ENCODE measurements at regions not wholly inside any gene's neighbourhood (a gene's known extent, or its start where the extent isn't known, plus 50 kb on each side); places are given as distances from the start of the nearest gene placed in this dataset.
"Not testable (repeated sequence)": the region's sequence is repeated elsewhere in the genome, so short reads cannot be mapped to it uniquely, and the experiment has no call there.

DNA sequence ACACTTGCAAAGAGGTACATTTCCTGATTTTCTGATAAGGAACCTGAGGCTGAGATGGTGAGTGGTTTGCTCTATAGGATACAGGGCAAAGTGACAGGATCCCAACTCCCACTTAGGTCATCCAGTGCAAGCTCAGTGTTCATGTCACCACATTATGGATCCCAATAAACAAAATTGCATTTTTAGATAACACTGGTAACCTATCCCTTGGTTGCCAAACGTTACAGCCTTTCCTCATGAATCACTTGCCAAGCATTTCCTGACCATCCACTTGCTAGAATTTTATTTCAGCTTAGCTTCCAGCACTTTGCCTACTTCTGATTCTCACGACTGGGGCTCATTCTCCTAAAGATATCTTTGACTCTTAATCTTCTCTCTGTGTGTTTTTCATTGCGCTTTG, 131.4 kb upstream of the ODAD2 start:
- no peak for DNase-seq

- no peak for DNase-seq
Measured at GRCh38 chr10:28127881-28128280, 129.0 kb upstream of the ODAD2 start.

DNA sequence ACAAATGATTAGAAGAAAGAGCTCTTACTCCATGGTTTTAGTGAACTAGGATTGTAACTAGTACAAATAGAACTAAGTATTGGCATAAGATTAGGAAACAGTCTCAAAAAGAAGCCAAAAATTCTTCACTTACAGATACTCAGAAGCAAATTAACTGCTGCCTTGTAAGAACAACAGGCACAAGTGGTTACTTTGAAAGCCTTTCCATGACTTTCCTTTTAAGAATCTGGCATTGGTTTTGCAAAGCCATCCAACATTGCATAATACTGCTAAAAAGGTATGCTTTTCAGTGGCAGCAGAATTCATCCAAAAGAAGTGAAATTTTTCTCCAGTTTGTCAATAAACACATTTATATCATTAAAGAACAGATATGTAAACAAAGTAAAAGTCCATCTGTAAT, 126.8 kb upstream of the ODAD2 start:
- DNase-seq = no peak

GRCh38 chr10:28120795-28121194, 121.9 kb upstream of the ODAD2 start:
- no peak for DNase-seq

DNA sequence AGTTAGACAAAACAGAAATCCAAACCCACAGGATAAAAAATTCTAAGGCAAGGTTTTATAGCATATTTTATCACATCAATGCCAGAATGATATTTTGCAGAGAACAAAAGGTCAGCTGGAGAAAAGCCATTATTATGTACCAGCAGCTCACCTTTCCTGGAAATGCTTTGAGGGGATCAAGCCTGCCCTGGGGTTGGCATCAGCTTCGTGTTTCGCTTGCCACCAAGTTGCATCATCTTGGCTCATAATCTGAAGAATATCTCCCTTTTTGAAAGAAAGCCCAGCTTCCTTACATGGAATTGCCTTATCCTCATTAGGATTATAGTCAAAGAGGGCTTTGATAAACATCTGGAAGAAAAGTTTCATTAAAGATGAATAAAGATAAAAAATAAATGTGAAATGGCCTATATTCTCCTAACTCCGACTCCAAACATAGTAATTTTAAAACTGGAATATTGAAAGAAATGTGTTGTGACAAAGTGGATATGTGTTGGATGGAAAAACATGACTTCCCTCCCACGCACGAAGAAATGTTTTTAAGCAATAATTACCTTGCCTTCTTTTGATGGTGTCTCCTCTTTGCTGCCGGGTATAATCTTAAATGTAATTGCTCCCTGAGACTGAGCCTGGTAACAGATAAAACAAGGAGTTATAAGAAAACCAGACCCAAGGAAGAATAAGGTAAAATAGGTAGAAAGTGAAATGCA, 121.3 kb upstream of the ODAD2 start:
- no peak for DNase-seq

DNA sequence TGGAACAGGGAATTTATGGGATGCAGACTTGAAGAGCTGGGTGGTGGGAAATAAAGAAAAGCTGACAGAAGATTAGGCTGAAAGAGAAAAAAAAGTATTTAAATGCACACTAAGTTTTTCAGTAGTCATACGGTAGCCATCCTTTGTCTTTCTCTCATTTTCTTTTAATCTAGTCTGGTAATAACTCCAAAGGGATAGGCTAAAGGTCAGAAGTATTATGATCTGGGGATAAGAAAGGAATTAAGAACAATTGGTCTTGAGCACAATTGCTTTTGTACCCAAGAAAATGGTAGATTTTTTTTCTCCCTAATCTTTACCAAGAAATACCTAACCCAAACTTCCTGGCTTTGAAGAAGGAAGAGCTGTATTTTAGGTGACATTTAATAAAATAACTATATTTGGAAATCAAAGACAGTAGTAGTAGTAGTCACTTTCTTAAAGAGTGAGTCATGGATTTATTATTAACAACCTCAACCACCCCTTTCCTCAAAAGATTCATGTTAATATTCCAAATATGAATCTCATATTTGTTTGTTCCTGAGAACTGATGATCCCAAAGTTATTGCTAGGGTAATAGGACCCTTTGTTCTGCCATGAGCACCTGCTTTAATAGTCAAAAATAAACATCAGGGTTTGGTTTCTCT, 120.2 kb upstream of the ODAD2 start:
- no peak for DNase-seq

DNA sequence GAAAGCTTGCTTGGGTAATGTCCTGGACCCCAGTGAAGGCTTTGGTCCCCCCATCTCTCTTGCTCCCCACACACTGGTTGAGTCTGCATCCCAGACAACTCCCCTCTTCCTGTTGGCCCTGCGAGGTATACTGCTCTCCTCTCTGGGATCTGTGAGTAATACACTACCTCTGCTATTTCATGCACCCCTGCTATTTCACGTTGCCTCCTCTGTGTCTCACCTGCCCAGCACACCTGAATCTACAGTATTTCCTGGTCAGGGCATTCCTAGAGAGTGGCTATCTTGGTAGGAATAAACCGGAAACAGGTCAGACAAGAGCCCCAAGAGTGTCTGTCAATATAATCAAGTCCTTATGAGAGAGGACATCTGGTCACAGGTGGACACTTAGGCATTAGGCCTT, 114.3 kb upstream of the ODAD2 start:
- DNase-seq = no peak

DNA sequence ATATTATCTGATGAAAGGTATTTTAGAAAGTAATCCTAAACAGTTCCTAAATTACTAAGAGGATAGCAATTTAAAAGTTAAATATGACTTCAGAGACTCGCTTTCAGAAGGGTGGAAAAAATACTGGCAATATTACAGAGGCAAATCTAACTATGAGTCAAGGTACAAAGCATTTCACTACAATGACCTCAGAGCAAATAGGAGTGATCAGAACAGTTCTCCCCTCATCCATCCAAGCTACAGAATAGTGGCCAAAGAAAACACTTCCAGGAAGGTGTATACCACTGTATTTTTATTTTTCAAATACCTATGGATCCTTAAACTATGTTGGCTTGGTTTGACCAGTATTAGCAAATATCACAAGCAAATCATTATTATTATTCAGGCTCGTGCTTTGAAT, 112.8 kb upstream of the ODAD2 start:
- DNase-seq = no peak

- DNase-seq = no peak
Measured at GRCh38 chr10:28105561-28105960, 106.7 kb upstream of the ODAD2 start.

DNA sequence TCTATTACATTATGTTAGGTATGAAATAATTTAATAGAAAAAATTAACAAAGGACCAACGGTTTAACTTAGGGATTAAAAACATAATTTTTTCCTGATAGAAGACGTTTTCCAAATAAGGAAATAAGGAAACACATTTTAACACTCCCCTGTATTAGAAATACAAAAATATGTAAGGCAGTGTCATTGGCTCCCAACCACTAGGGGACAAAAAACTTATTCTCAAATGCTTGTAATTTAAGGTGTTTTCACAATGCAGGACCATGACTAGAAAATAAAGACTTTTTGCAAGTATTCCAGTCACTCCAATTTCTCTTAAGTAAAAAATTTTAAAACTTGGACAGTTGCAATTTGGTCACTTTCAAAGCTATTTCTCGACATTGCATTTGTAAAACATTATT, 98.8 kb upstream of the ODAD2 start:
- DNase-seq = no peak

- peak; percentile 24 for DNase-seq
Measured at GRCh38 chr10:28095791-28096378, 97.0 kb upstream of the ODAD2 start.

GRCh38 chr10:28094121-28094520, 95.2 kb upstream of the ODAD2 start:
- peak; percentile 27 for DNase-seq

GRCh38 chr10:28091913-28092312, 93.0 kb upstream of the ODAD2 start:
- DNase-seq = no peak

DNA sequence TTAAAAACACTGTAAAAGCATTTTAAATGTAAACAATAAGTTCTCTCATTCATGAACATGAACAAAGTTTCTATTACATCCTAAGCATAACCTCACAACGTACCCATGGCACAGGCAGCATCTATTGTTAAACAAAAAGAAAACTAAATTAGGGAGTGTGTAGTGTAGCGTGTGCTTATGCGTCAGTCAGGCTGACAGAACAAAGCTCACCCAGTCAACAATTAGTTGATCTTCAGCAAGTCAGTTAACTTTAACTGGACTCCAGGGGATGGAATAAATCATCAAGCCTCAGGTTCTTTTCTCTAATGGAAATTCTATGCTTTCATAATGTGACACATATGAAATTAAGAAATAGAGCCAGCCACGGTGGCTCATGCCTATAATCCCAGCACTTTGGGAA, 91.6 kb upstream of the ODAD2 start:
- peak; percentile 12 for DNase-seq

DNA sequence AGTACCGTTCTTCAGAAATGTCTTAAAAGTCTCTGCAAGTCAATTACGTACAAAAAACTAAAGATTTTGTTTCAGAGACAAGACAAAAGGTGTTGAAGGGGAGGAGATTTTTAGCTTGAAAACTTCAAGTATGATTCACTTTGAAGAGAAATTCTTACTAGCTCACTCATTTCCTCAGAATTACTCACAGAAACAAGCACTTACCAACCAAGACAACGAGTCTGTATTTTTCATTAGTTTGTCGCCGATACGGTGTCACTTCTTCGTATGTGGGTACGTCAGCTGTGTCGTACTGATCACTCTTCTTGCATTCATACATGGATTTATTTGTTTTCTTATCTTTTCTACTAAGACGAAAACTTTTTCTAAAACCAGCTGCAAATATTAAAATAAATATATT, 90.6 kb upstream of the ODAD2 start:
- DNase-seq = no peak

GRCh38 chr10:28087661-28088351, 88.9 kb upstream of the ODAD2 start:
- no peak for DNase-seq

DNA sequence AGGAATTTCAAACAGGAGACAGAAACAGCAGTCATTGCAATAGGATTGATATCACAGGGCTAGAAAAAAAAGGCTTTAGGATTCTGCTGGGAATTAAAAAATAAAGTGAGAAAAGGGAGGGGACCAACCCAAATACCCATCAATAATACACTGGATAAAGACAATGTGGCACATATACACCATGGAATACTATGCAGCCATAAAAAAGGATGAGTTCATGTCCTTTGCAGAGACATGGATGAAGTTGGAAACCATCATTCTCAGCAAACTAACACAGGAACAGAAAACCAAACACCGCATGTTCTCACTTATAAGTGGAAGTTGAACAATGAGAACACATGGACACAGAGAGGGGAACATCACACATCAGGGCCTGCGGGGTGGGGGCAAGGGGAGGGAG, 86.9 kb upstream of the ODAD2 start:
- DNase-seq = not testable (repeated sequence)

GRCh38 chr10:28082885-28083284, 84.0 kb upstream of the ODAD2 start:
- DNase-seq = no peak

- no peak for DNase-seq
Measured at GRCh38 chr10:28082316-28082715, 83.4 kb upstream of the ODAD2 start.

- DNase-seq = no peak
Measured at GRCh38 chr10:28077889-28078288, 79.0 kb upstream of the ODAD2 start.

- DNase-seq = no peak
Measured at GRCh38 chr10:28075424-28075823, 76.5 kb upstream of the ODAD2 start.

DNA sequence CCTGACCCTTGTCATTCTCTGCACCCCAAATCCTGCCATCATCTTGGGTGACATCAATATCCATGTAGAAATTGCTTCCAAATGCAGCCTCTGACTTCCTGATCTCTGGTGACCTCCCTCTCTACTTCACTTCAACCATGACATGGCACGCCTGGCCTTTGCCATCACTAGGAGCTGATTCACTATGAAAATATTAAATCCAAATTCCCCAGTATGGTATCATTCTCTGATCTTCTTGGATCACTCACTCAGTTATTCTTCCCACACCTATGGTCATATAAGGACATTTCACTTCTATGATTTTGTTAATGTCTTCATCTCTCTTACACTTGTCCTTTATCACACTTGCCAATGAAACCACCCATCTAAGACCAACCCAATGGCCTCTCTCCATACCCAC, 73.7 kb upstream of the ODAD2 start:
- DNase-seq = no peak

- DNase-seq = no peak
Measured at GRCh38 chr10:28060031-28060607, 61.2 kb upstream of the ODAD2 start.

DNA sequence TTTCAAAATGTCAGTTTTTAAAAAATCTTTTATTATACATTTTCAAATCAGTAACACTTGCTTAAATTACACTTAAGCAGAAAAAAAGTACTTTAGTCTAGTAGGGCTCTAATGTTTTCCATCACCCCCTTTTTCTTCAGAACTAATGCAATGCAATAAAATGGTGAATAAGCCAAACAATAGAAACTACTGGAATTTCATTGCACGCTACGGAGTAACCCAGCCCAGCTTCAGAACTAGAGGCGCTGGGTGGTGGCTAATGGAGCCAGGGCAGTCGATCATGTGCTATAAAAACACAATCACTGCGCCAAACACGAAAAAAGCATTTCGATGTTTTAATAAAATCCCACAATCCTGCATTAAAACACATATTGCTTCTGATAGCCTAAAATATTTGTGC, 59.9 kb upstream of the ODAD2 start:
- DNase-seq = no peak
